ENCODE measurements at regions not wholly inside any gene's neighbourhood (a gene's known extent, or its start where the extent isn't known, plus 50 kb on each side); places are given as distances from the start of the nearest gene placed in this dataset.

DNA sequence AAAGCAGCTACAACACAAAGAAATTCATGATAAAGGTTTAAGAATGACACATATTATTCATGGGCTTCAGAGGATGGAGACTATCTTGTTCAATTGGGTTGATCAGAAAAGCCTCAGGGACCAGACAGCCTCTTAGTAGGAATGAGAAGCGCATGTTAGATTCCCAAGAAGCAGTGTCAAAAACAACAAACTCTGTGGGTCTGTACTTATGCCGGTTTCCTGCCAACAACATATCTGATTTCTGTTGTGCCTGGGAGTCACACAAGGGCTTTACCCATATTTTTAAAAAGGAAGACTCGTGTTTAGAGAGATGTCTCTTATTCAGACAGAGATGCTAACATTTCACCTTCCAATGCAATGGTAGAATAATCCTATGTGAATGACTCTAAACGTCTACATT, 2180.6 kb upstream of the CELF4 start:
- peaks cover 0 to 3% (median 0%) of the 10 kb centered on the region in 4 donors for H3K9me3 ChIP-seq (ENCODE audit: control insufficient read depth in 4 of 4, low read length in 3 of 4)
- no peaks in the 10 kb centered on the region for H3K4me1 ChIP-seq (ENCODE audit: control insufficient read depth in 4 of 4, insufficient read depth in 4 of 4, low read length in 3 of 4)
- H3K27ac ChIP-seq (ENCODE audit: low read depth in 1 of 2, low read length in 2 of 2): no peak overlapping the region
- H3K4me3 ChIP-seq (ENCODE audit: low read depth in 1 of 3, low read length in 3 of 3): no peak overlapping the region
- H3K27me3 ChIP-seq (ENCODE audit: control insufficient read depth in 4 of 4, insufficient read depth in 4 of 4, low read length in 3 of 4): no peaks in the 10 kb centered on the region
- no peaks in the 10 kb centered on the region for H3K36me3 ChIP-seq (ENCODE audit: control insufficient read depth in 4 of 4, insufficient read depth in 3 of 4, low read depth in 1 of 4, low read length in 3 of 4)
- H3K9ac ChIP-seq (ENCODE audit: low read depth in 1 of 2, low read length in 2 of 2): no peak overlapping the region
- 79% methylated on average over 4 of the region's 4 CpGs for WGBS
- DNase-seq (ENCODE audit: low spot score): no peak
- TF ChIP-seq FOXA2 (IDR thresholded peaks at IDR 0.05): no peak
- TF ChIP-seq HNF4A (conservative IDR thresholded peaks at IDR 0.05): no peak
- TF ChIP-seq NR2F2 (IDR thresholded peaks at IDR 0.05): no peak
- TF ChIP-seq, protein P1, sequence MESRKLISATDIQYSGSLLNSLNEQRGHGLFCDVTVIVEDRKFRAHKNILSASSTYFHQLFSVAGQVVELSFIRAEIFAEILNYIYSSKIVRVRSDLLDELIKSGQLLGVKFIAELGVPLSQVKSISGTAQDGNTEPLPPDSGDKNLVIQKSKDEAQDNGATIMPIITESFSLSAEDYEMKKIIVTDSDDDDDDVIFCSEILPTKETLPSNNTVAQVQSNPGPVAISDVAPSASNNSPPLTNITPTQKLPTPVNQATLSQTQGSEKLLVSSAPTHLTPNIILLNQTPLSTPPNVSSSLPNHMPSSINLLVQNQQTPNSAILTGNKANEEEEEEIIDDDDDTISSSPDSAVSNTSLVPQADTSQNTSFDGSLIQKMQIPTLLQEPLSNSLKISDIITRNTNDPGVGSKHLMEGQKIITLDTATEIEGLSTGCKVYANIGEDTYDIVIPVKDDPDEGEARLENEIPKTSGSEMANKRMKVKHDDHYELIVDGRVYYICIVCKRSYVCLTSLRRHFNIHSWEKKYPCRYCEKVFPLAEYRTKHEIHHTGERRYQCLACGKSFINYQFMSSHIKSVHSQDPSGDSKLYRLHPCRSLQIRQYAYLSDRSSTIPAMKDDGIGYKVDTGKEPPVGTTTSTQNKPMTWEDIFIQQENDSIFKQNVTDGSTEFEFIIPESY (IDR thresholded peaks at IDR 0.05): no peak
- no peak for TF ChIP-seq TAF1 (conservative IDR thresholded peaks at IDR 0.05)
- no peak for TF ChIP-seq YY1 (IDR thresholded peaks at IDR 0.05)
- no peak for TF ChIP-seq GABPA (IDR thresholded peaks at IDR 0.05 in 1 of 2, conservative IDR thresholded peaks at IDR 0.05 in 1 of 2)
- TF ChIP-seq FOXA1 (IDR thresholded peaks at IDR 0.05): no peak
- TF ChIP-seq, protein P2, sequence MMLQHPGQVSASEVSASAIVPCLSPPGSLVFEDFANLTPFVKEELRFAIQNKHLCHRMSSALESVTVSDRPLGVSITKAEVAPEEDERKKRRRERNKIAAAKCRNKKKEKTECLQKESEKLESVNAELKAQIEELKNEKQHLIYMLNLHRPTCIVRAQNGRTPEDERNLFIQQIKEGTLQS (IDR thresholded peaks at IDR 0.05): no peak
- TF ChIP-seq, protein P3, sequence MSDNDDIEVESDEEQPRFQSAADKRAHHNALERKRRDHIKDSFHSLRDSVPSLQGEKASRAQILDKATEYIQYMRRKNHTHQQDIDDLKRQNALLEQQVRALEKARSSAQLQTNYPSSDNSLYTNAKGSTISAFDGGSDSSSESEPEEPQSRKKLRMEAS (IDR thresholded peaks at IDR 0.05): no peak

DNA sequence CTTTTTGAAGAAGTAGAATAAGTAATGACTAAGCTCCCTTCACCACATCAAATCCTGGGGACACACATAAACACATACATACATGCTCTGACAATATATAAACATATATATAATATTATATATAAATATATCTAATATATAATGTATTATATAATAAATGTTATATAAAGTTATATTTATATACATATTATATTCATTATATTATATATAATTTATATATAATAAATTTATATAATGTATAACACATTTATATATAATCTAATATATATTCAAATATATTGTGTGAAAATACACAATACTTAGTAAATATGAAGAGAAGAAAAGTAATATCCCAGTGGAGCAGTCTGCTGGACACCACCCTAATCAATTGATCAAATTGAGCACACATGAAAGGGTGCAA, 2177.9 kb upstream of the CELF4 start:
- Histone ChIP-seq H3K4me3 (ENCODE audit: low read depth in 1 of 3, low read length in 3 of 3) (no peak overlapping the region), H3K36me3 (ENCODE audit: control insufficient read depth in 4 of 4, insufficient read depth in 3 of 4, low read depth in 1 of 4, low read length in 3 of 4) (no peaks in the 10 kb centered on the region), H3K27ac (ENCODE audit: low read depth in 1 of 2, low read length in 2 of 2) (no peak overlapping the region), H3K9ac (ENCODE audit: low read depth in 1 of 2, low read length in 2 of 2) (no peak overlapping the region), H3K4me1 (ENCODE audit: control insufficient read depth in 4 of 4, insufficient read depth in 4 of 4, low read length in 3 of 4) (no peaks in the 10 kb centered on the region), H3K9me3 (ENCODE audit: control insufficient read depth in 4 of 4, low read length in 3 of 4) (peaks cover 0 to 3% (median 0%) of the 10 kb centered on the region in 4 donors), H3K27me3 (ENCODE audit: control insufficient read depth in 4 of 4, insufficient read depth in 4 of 4, low read length in 3 of 4) (no peaks in the 10 kb centered on the region)
- no peak for DNase-seq (ENCODE audit: low spot score)
- TF ChIP-seq, protein P1 (IDR thresholded peaks at IDR 0.05): no peak
- TF ChIP-seq, protein P2 (IDR thresholded peaks at IDR 0.05): no peak
- TF ChIP-seq JUND (IDR thresholded peaks at IDR 0.05) (no peak), FOXA2 (IDR thresholded peaks at IDR 0.05) (no peak), HNF4G (IDR thresholded peaks at IDR 0.05) (no peak), RXRA (IDR thresholded peaks at IDR 0.05) (no peak), HNF4A (conservative IDR thresholded peaks at IDR 0.05) (no peak), GABPA (IDR thresholded peaks at IDR 0.05 in 1 of 2, conservative IDR thresholded peaks at IDR 0.05 in 1 of 2) (no peak), YY1 (IDR thresholded peaks at IDR 0.05) (no peak), NR2F2 (IDR thresholded peaks at IDR 0.05) (no peak), EGR1 (IDR thresholded peaks at IDR 0.05; ENCODE audit: low read depth in 2 of 2) (no peak), TAF1 (conservative IDR thresholded peaks at IDR 0.05) (no peak)
- TF ChIP-seq, protein P4, sequence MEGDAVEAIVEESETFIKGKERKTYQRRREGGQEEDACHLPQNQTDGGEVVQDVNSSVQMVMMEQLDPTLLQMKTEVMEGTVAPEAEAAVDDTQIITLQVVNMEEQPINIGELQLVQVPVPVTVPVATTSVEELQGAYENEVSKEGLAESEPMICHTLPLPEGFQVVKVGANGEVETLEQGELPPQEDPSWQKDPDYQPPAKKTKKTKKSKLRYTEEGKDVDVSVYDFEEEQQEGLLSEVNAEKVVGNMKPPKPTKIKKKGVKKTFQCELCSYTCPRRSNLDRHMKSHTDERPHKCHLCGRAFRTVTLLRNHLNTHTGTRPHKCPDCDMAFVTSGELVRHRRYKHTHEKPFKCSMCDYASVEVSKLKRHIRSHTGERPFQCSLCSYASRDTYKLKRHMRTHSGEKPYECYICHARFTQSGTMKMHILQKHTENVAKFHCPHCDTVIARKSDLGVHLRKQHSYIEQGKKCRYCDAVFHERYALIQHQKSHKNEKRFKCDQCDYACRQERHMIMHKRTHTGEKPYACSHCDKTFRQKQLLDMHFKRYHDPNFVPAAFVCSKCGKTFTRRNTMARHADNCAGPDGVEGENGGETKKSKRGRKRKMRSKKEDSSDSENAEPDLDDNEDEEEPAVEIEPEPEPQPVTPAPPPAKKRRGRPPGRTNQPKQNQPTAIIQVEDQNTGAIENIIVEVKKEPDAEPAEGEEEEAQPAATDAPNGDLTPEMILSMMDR (IDR thresholded peaks at IDR 0.05; ENCODE audit: low read depth, low read length, missing input control): no peak
- TF ChIP-seq, protein P3 (IDR thresholded peaks at IDR 0.05): no peak

All from liver (tissue), 8 donors.